Caco-2 (cell line): ENCODE measurements at regions not wholly inside any gene's neighbourhood (a gene's known extent, or its start where the extent isn't known, plus 50 kb on each side); places are given as distances from the start of the nearest gene placed in this dataset.

Source experiments
- BruUV-seq: library from RNA; stranded (reverse); fragments of 400-500 nt; replicated peaks from 2 replicates; lab custom pipeline; 2021; lab: Mats Ljungman, UMichigan
- CTCF ChIA-PET: fragments of 300-600 bp; sonication (Branson Sonifier 250); formaldehyde crosslinking; loops from one replicate; lab custom pipeline; 2022; ENCODE audit warnings: antibody characterized with exemption; lab: Charles Lee
- POLR2A ChIA-PET: fragments of 300-600 bp; sonication (Branson Sonifier 250); formaldehyde crosslinking; loops from one replicate; lab custom pipeline; 2022; ENCODE audit warnings: antibody characterized with exemption; lab: Charles Lee
- DNase-seq, 2 experiments: peaks; one replicate each; pipeline versions ENCODE4 v3.0.0 to v3.0.0-alpha.2; 2020 to 2022
- H3K27me3 ChIP-seq: replicated peaks from 2 replicates; pipeline ENCODE4 v1.6.0; 2011; ENCODE audit warnings: low read length; ENCODE audit not compliant: control insufficient read depth, insufficient read depth
- H3K36me3 ChIP-seq: 2 replicates; pipeline ENCODE4 v1.5.1; 2011; ENCODE audit warnings: low read length; ENCODE audit not compliant: control insufficient read depth, insufficient read depth
- H3K4me1 ChIP-seq: fragments of 250-450 bp; sonication (Bioruptor Pico); 2 replicates; pipeline ENCODE4 v1.5.1; 2020; ENCODE audit warnings: mild to moderate bottlenecking
- H3K4me3 ChIP-seq: 2 replicates; pipeline ENCODE4 v1.5.1; 2011; ENCODE audit warnings: low read depth, mild to moderate bottlenecking, control low read depth, low read length
- H3K9me3 ChIP-seq: fragments of 250-450 bp; sonication (Bioruptor Pico); 2 replicates; pipeline ENCODE4 v1.5.1; 2020; ENCODE audit warnings: mild to moderate bottlenecking, moderate library complexity
- H3K27ac Mint-ChIP-seq: one replicate; pipeline ENCODE4 v1.8.0; 2022; ENCODE audit warnings: mixed read lengths; ENCODE audit not compliant: unreplicated experiment
- H3K27me3 Mint-ChIP-seq: one replicate; pipeline ENCODE4 v1.8.0; 2022; ENCODE audit warnings: mixed read lengths; ENCODE audit not compliant: insufficient read depth, unreplicated experiment
- H3K36me3 Mint-ChIP-seq: one replicate; pipeline ENCODE4 v1.8.0; 2022; ENCODE audit warnings: mild to moderate bottlenecking, mixed read lengths; ENCODE audit not compliant: insufficient read depth, unreplicated experiment
- H3K4me1 Mint-ChIP-seq: one replicate; pipeline ENCODE4 v1.8.0; 2022; ENCODE audit warnings: low read depth, mixed read lengths; ENCODE audit not compliant: unreplicated experiment
- H3K4me3 Mint-ChIP-seq: one replicate; pipeline ENCODE4 v1.8.0; 2022; ENCODE audit warnings: mild to moderate bottlenecking, moderate library complexity, mixed read lengths; ENCODE audit not compliant: unreplicated experiment
- H3K9me3 Mint-ChIP-seq: one replicate; pipeline ENCODE4 v1.8.0; 2022; ENCODE audit warnings: mixed read lengths; ENCODE audit not compliant: unreplicated experiment
- CTCF ChIP-seq, 2 experiments: fragments of 200-600 bp in 1 of 2; IDR thresholded peaks; 1 replicate in 1 of 2; 2 replicates in 1 of 2; pipeline versions ENCODE4 v1.5.1 to v1.8.0; 2011 to 2022; ENCODE audit warnings: antibody characterized with exemption in 1 of 2, control low read depth in 1 of 2, inconsistent platforms in 1 of 2, low read depth in 1 of 2, low read length in 1 of 2, mild to moderate bottlenecking in 1 of 2, moderate library complexity in 1 of 2; ENCODE audit not compliant: insufficient read depth in 1 of 2, severe bottlenecking in 1 of 2, unreplicated experiment in 1 of 2
- intact Hi-C: fragments of 100-400 bp; cut with micrococcal nuclease; formaldehyde crosslinking; loops from one replicate; pipeline ENCODE4 v1.10.0; 2022; ENCODE audit not compliant: unreplicated experiment

DNA sequence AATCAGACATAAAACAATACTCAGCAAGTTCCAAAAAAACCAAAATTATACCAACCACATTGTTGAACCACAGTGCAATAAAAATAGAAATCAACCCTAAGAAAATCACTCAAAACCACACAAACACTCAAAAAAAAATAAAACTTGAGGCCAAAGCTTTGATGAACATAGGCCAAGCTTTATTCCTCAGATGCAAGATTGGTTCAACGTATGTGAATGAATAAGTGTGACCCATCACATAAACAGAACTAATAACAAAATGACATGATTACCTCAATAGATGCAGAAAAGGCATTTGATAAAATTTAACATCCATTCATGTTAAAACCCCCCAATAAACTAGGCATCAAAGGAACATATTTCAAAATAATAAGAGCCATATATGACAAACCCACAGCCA is 506.1 kb upstream of the FZD8 start:
- BruUV-seq = no TSS peak

DNA sequence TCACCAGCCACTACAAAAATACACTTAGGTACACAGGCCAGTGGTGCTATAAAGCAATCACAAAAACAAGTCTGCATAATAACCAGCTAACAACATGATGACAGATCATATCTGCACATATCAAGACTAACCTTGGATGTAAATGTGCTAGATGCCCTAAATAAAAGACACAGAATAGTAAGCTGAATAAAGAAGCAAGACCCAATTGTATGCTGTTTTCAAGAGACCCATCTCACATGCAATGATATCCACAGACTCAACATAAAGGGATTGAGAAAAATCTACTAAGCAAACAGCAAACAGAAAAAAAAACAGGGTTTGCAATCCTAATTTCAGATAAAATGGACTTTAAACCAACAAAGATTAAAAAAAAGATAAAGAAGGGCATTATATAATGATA is 505.4 kb upstream of the FZD8 start:
- H3K4me1 Mint-ChIP-seq = no peaks in the 10 kb centered on the region
- no TSS peak for BruUV-seq
- no peak overlapping the region for H3K27ac Mint-ChIP-seq

More for the DNA sequence above, 506.1 kb upstream of the FZD8 start:
- Histone ChIP-seq H3K4me3 (no peak overlapping the region), H3K4me1 (no peaks in the 10 kb centered on the region), H3K36me3 (no peaks in the 10 kb centered on the region), H3K27me3 (no peaks in the 10 kb centered on the region), H3K9me3 (no peaks in the 10 kb centered on the region)
- H3K27ac Mint-ChIP-seq = no peak overlapping the region
- CTCF ChIA-PET = no interaction called here
- no peak for DNase-seq
- H3K9me3 Mint-ChIP-seq = peaks cover 23% of the 10 kb centered on the region
- peaks cover 2% of the 10 kb centered on the region for H3K27me3 Mint-ChIP-seq
- no peak for TF ChIP-seq CTCF (IDR thresholded peaks at IDR 0.05; ENCODE audit: insufficient read depth in 1 of 2, low read depth in 1 of 2, low read length in 1 of 2, severe bottlenecking in 1 of 2, unreplicated experiment in 1 of 2)
- no peak overlapping the region for H3K4me3 Mint-ChIP-seq
- intact Hi-C loops = no loop called here
- POLR2A ChIA-PET = no interaction called here
- H3K4me1 Mint-ChIP-seq = no peaks in the 10 kb centered on the region
- no peaks in the 10 kb centered on the region for H3K36me3 Mint-ChIP-seq

GRCh38 chr10:36141856-36142560 is 499.9 kb upstream of the FZD8 start:
- no peak overlapping the region for H3K4me3 ChIP-seq
- H3K36me3 ChIP-seq = no peaks in the 10 kb centered on the region
- no peaks in the 10 kb centered on the region for H3K4me1 ChIP-seq
- no TSS peak for BruUV-seq
- no peak overlapping the region for H3K4me3 Mint-ChIP-seq
- H3K9me3 ChIP-seq = peaks cover 4% of the 10 kb centered on the region; the same call in 1 of the 2 replicates
- H3K27me3 ChIP-seq = no peaks in the 10 kb centered on the region
- no peaks in the 10 kb centered on the region for H3K4me1 Mint-ChIP-seq
- H3K9me3 Mint-ChIP-seq = peaks cover 3% of the 10 kb centered on the region
- H3K27me3 Mint-ChIP-seq = peaks cover 20% of the 10 kb centered on the region
- CTCF ChIA-PET = no interaction called here
- DNase-seq = no peak
- intact Hi-C loops = no loop called here
- no peak for TF ChIP-seq CTCF (IDR thresholded peaks at IDR 0.05; ENCODE audit: insufficient read depth in 1 of 2, low read depth in 1 of 2, low read length in 1 of 2, severe bottlenecking in 1 of 2, unreplicated experiment in 1 of 2)
- POLR2A ChIA-PET = no interaction called here
- H3K36me3 Mint-ChIP-seq = no peaks in the 10 kb centered on the region
- H3K27ac Mint-ChIP-seq = no peak overlapping the region

More for the DNA sequence above, 505.4 kb upstream of the FZD8 start:
- no peak for DNase-seq
- H3K27me3 ChIP-seq = no peaks in the 10 kb centered on the region
- no peak overlapping the region for H3K4me3 ChIP-seq
- no peaks in the 10 kb centered on the region for H3K4me1 ChIP-seq
- no peak for TF ChIP-seq CTCF (IDR thresholded peaks at IDR 0.05; ENCODE audit: insufficient read depth in 1 of 2, low read depth in 1 of 2, low read length in 1 of 2, severe bottlenecking in 1 of 2, unreplicated experiment in 1 of 2)
- POLR2A ChIA-PET = no interaction called here
- Mint-ChIP-seq H3K27me3 (peaks cover 3% of the 10 kb centered on the region), H3K9me3 (peaks cover 23% of the 10 kb centered on the region), H3K36me3 (no peaks in the 10 kb centered on the region), H3K4me3 (no peak overlapping the region)
- no peaks in the 10 kb centered on the region for H3K36me3 ChIP-seq
- H3K9me3 ChIP-seq = no peaks in the 10 kb centered on the region
- CTCF ChIA-PET = no interaction called here
- intact Hi-C loops = no loop called here
